Gastroesophageal sphincter (tissue), 4 donors: ENCODE measurements at regions not wholly inside any gene's neighbourhood (a gene's known extent, or its start where the extent isn't known, plus 50 kb on each side); places are given as distances from the start of the nearest gene placed in this dataset.
"Not testable (repeated sequence)": the region's sequence is repeated elsewhere in the genome, so short reads cannot be mapped to it uniquely, and the experiment has no call there.

Source experiments
- ATAC-seq: fragments of 150-250 bp; one replicate; pipeline ENCODE4 v1.9.1; 2016; ENCODE audit warnings: mild to moderate bottlenecking, moderate library complexity
- H3K27ac ChIP-seq, 4 donors: fragments of 200-600 bp; sonication (generic) in 3 of 4; 1 replicate in 3 of 4; 2 replicates in 1 of 4; pipeline ENCODE4 v1.5.1; 2016 to 2019
- H3K27me3 ChIP-seq: fragments of 200-600 bp; sonication (generic); one replicate; pipeline ENCODE4 v1.5.1; 2019
- H3K36me3 ChIP-seq, 2 donors: fragments of 200-600 bp; sonication (generic); one replicate each; pipeline ENCODE4 v1.5.1; 2019; ENCODE audit warnings: control low read depth in 1 of 2
- H3K4me1 ChIP-seq, 3 donors: fragments of 200-600 bp; sonication (generic); 1 replicate in 2 of 3; 2 replicates in 1 of 3; pipeline ENCODE4 v1.5.1; 2016 to 2019; ENCODE audit warnings: control low read depth in 2 of 3
- H3K4me3 ChIP-seq, 2 donors: fragments of 200-600 bp; sonication (generic); one replicate each; pipeline ENCODE4 v1.5.1; 2019; ENCODE audit warnings: mild to moderate bottlenecking in 1 of 2, moderate library complexity in 1 of 2
- H3K9me3 ChIP-seq, 3 donors: fragments of 200-600 bp; sonication (generic); one replicate each; pipeline ENCODE4 v1.5.1; 2017 to 2019; ENCODE audit warnings: control low read depth in 2 of 3
- EP300 ChIP-seq: sonication (generic); formaldehyde crosslinking; IDR thresholded peaks from one replicate; pipeline ENCODE4 v1.6.1; 2017; ENCODE audit warnings: antibody characterized with exemption, mild to moderate bottlenecking
- POLR2A ChIP-seq, 2 donors: fragments of 450-650 bp; IDR thresholded peaks; one replicate each; pipeline ENCODE4 v1.6.1; 2017; ENCODE audit warnings: antibody characterized with exemption in 2 of 2, mild to moderate bottlenecking in 2 of 2, moderate library complexity in 1 of 2
- POLR2AphosphoS5 ChIP-seq: sonication (generic); formaldehyde crosslinking; IDR thresholded peaks from one replicate; pipeline ENCODE4 v1.6.1; 2017; ENCODE audit warnings: antibody characterized with exemption
- WGBS, 2 donors: methylation state at CpG; one replicate each; pipeline ENCODE4 v1.1.5; 2018; ENCODE audit warnings: low coverage in 1 of 2; 5-methylcytosine and 5-hydroxymethylcytosine counted together
- TF ChIP-seq, protein P1 (sequence below), 4 experiments: fragments of 200-600 bp in 2 of 4; fragments of 450-650 bp in 2 of 4; sonication (generic) in 1 of 4; IDR thresholded peaks; one replicate each; pipeline ENCODE4 v1.5.1; 2017 to 2019; ENCODE audit warnings: antibody characterized with exemption in 4 of 4, mild to moderate bottlenecking in 2 of 4, moderate library complexity in 2 of 4

- no peak overlapping the region for H3K4me3 ChIP-seq
- H3K36me3 ChIP-seq: no peaks in the 10 kb centered on the region
- H3K4me1 ChIP-seq: no peaks in the 10 kb centered on the region
- no peak for ATAC-seq
- H3K27me3 ChIP-seq: no peaks in the 10 kb centered on the region
- no peak for TF ChIP-seq POLR2A (IDR thresholded peaks at IDR 0.05)
- TF ChIP-seq POLR2AphosphoS5: no peak
- TF ChIP-seq, protein P1, sequence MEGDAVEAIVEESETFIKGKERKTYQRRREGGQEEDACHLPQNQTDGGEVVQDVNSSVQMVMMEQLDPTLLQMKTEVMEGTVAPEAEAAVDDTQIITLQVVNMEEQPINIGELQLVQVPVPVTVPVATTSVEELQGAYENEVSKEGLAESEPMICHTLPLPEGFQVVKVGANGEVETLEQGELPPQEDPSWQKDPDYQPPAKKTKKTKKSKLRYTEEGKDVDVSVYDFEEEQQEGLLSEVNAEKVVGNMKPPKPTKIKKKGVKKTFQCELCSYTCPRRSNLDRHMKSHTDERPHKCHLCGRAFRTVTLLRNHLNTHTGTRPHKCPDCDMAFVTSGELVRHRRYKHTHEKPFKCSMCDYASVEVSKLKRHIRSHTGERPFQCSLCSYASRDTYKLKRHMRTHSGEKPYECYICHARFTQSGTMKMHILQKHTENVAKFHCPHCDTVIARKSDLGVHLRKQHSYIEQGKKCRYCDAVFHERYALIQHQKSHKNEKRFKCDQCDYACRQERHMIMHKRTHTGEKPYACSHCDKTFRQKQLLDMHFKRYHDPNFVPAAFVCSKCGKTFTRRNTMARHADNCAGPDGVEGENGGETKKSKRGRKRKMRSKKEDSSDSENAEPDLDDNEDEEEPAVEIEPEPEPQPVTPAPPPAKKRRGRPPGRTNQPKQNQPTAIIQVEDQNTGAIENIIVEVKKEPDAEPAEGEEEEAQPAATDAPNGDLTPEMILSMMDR (IDR thresholded peaks at IDR 0.05): no peak
- TF ChIP-seq EP300: no peak
- no peaks in the 10 kb centered on the region for H3K9me3 ChIP-seq
- 81 to 95% methylated on average over 3 of the region's 3 CpGs for WGBS, 2 donors
- no peak overlapping the region for H3K27ac ChIP-seq
Measured at GRCh38 chr2:194686569-194686968, 970.5 kb upstream of the SLC39A10 start.

GRCh38 chr2:194674043-194674442, 983.0 kb upstream of the SLC39A10 start:
- 67 to 100% methylated on average over 1 of the region's 1 CpG for WGBS, 2 donors
- ATAC-seq: no peak

GRCh38 chr2:194672994-194673393, 984.0 kb upstream of the SLC39A10 start:
- 71 to 89% methylated on average over 3 of the region's 3 CpGs for WGBS, 2 donors
- Histone ChIP-seq H3K9me3 (no peaks in the 10 kb centered on the region), H3K4me3 (no peak overlapping the region), H3K27ac (no peak overlapping the region), H3K27me3 (no peaks in the 10 kb centered on the region), H3K36me3 (no peaks in the 10 kb centered on the region), H3K4me1 (no peaks in the 10 kb centered on the region)
- no peak for ATAC-seq
- TF ChIP-seq POLR2AphosphoS5: no peak
- no peak for TF ChIP-seq POLR2A (IDR thresholded peaks at IDR 0.05)
- TF ChIP-seq, protein P1 (IDR thresholded peaks at IDR 0.05): no peak
- TF ChIP-seq EP300: no peak

More at GRCh38 chr2:194674043-194674442, 983.0 kb upstream of the SLC39A10 start:
- H3K27me3 ChIP-seq: no peaks in the 10 kb centered on the region
- H3K36me3 ChIP-seq: no peaks in the 10 kb centered on the region
- no peak overlapping the region for H3K4me3 ChIP-seq
- H3K4me1 ChIP-seq: no peaks in the 10 kb centered on the region
- TF ChIP-seq POLR2A (IDR thresholded peaks at IDR 0.05) (no peak), EP300 (no peak), POLR2AphosphoS5 (no peak)
- TF ChIP-seq, protein P1 (IDR thresholded peaks at IDR 0.05): no peak
- no peaks in the 10 kb centered on the region for H3K9me3 ChIP-seq
- no peak overlapping the region for H3K27ac ChIP-seq

GRCh38 chr2:194661431-194661830, 995.6 kb upstream of the SLC39A10 start:
- Histone ChIP-seq H3K27ac (no peak overlapping the region), H3K9me3 (no peaks in the 10 kb centered on the region), H3K4me1 (no peaks in the 10 kb centered on the region), H3K27me3 (no peaks in the 10 kb centered on the region), H3K36me3 (no peaks in the 10 kb centered on the region), H3K4me3 (no peak overlapping the region)
- WGBS, 2 donors: 85 to 96% methylated on average over 2 of the region's 2 CpGs
- ATAC-seq: no peak
- TF ChIP-seq, protein P1 (IDR thresholded peaks at IDR 0.05): no peak
- TF ChIP-seq EP300: no peak
- no peak for TF ChIP-seq POLR2AphosphoS5
- TF ChIP-seq POLR2A (IDR thresholded peaks at IDR 0.05): no peak

DNA sequence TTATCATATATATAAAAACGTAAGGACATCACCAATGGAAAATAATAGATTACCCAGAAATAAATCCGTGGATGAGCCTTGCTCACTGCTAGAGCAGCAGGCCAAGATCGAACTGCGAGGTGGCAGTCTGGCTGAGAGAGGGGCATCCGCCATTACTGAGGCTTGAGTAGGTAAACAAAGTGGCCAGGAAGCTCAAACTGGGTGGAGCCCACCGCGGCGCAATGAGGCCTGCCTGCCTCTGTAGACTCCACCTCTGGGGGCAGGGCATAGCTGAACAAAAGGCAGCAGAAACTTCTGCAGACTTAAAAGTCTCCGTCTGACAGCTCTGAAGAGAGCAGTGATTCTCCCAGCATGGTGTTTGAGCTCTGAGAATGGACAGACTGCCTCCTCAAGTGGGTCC, 1018.0 kb upstream of the SLC39A10 start:
- not testable (repeated sequence) for H3K4me3 ChIP-seq, H3K27ac ChIP-seq, H3K36me3 ChIP-seq, ATAC-seq, H3K9me3 ChIP-seq, H3K27me3 ChIP-seq, H3K4me1 ChIP-seq
- WGBS, 2 donors: 75 to 85% methylated on average over 2 to 5 of the region's 9 CpGs

DNA sequence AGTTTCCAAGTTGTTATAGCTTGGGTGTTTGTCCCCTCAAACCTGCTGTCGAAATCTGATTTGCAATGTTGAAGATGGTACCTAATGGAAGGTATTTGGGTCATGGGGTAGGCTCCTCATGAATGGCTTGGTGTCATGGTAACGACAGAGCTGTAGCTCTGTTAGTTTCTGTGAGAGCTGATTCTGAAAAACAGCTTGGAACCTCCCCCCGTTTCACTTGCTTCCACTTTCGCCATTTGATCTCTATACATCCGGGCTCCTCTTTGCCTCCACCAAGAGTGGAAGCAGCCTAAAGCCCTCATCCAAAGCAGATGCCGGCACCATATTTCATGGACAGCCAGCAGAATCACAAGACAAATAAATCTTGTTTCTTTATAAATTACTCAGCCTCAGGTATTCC, 1035.1 kb upstream of the SLC39A10 start:
- Histone ChIP-seq H3K36me3 (no peaks in the 10 kb centered on the region), H3K27ac (no peak overlapping the region), H3K4me3 (no peak overlapping the region), H3K4me1 (no peaks in the 10 kb centered on the region), H3K27me3 (no peaks in the 10 kb centered on the region), H3K9me3 (no peaks in the 10 kb centered on the region)
- no peak for ATAC-seq
- TF ChIP-seq POLR2A (IDR thresholded peaks at IDR 0.05) (no peak), POLR2AphosphoS5 (no peak), EP300 (no peak)
- TF ChIP-seq, protein P1 (IDR thresholded peaks at IDR 0.05): no peak
- 75 to 95% methylated on average over 6 of the region's 6 CpGs for WGBS, 2 donors
